Progenitor cell of endocrine pancreas (in vitro differentiated cells): ENCODE measurements at regions not wholly inside any gene's neighbourhood (a gene's known extent, or its start where the extent isn't known, plus 50 kb on each side); places are given as distances from the start of the nearest gene placed in this dataset.

Source experiments
- DNase-seq: peaks from one replicate; pipeline ENCODE4 v3.0.0; 2021; ENCODE audit warnings: low spot score; ENCODE audit not compliant: unreplicated experiment
- H3K27ac Mint-ChIP-seq: 2 replicates; pipeline ENCODE4 v1.8.0; 2021; ENCODE audit warnings: mild to moderate bottlenecking, moderate library complexity, mixed read lengths
- H3K27me3 Mint-ChIP-seq: 2 replicates; pipeline ENCODE4 v1.8.0; 2021; ENCODE audit warnings: mixed read lengths
- H3K36me3 Mint-ChIP-seq: 2 replicates; pipeline ENCODE4 v1.8.0; 2022; ENCODE audit warnings: mixed read lengths; ENCODE audit not compliant: insufficient read depth
- H3K4me1 Mint-ChIP-seq: 2 replicates; pipeline ENCODE4 v1.8.0; 2021; ENCODE audit warnings: low read depth, mixed read lengths
- H3K4me3 Mint-ChIP-seq: 2 replicates; pipeline ENCODE4 v1.8.0; 2021; ENCODE audit warnings: low read depth, mild to moderate bottlenecking, moderate library complexity, mixed read lengths
- H3K9me3 Mint-ChIP-seq: 2 replicates; pipeline ENCODE4 v1.8.0; 2021; ENCODE audit warnings: low read depth, mixed read lengths
- CTCF ChIP-seq: fragments of 200-600 bp; sonication (generic); IDR thresholded peaks from one replicate; pipeline ENCODE4 v1.5.0; 2021; ENCODE audit warnings: antibody characterized with exemption, mild to moderate bottlenecking; ENCODE audit not compliant: unreplicated experiment

DNA sequence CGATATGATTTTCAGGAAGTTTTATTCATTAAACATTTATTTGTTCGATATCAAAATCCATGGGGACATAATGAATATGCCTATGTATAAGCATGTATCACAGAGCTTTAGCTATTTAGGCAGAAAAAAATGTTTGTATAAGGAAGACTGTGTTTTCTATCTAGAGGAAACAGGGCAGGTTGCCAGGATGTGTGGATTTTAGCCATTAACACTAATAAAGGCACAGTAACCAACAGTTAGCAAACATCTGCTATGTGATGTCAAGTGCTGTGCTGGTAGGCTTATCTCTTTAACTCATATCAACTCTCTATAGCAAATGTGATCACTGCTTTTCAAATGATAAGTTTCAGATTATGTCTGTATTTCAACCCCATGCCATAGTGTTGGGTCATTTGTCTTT, 708.9 kb upstream of the HS3ST1 start:
- Mint-ChIP-seq H3K27ac (no peak overlapping the region), H3K4me1 (no peaks in the 10 kb centered on the region), H3K27me3 (no peaks in the 10 kb centered on the region), H3K36me3 (no peaks in the 10 kb centered on the region), H3K4me3 (no peak overlapping the region), H3K9me3 (peaks cover 9% of the 10 kb centered on the region)
- DNase-seq: no peak
- TF ChIP-seq CTCF: no peak

GRCh38 chr4:12126474-12126873, 697.8 kb upstream of the HS3ST1 start:
- no peaks in the 10 kb centered on the region for H3K9me3 Mint-ChIP-seq
- H3K4me3 Mint-ChIP-seq: no peak overlapping the region
- no peak for TF ChIP-seq CTCF
- no peak overlapping the region for H3K27ac Mint-ChIP-seq
- no peak for DNase-seq
- H3K4me1 Mint-ChIP-seq: no peaks in the 10 kb centered on the region
- H3K27me3 Mint-ChIP-seq: no peaks in the 10 kb centered on the region
- H3K36me3 Mint-ChIP-seq: no peaks in the 10 kb centered on the region

- no peak for TF ChIP-seq CTCF
- Mint-ChIP-seq H3K4me3 (no peak overlapping the region), H3K36me3 (no peaks in the 10 kb centered on the region), H3K9me3 (peaks cover 7% of the 10 kb centered on the region), H3K27ac (no peak overlapping the region), H3K4me1 (no peaks in the 10 kb centered on the region), H3K27me3 (no peaks in the 10 kb centered on the region)
- no peak for DNase-seq
Measured at GRCh38 chr4:12124138-12124537, 695.4 kb upstream of the HS3ST1 start.

GRCh38 chr4:12123707-12124106, 695.0 kb upstream of the HS3ST1 start:
- no peak overlapping the region for H3K4me3 Mint-ChIP-seq

DNA sequence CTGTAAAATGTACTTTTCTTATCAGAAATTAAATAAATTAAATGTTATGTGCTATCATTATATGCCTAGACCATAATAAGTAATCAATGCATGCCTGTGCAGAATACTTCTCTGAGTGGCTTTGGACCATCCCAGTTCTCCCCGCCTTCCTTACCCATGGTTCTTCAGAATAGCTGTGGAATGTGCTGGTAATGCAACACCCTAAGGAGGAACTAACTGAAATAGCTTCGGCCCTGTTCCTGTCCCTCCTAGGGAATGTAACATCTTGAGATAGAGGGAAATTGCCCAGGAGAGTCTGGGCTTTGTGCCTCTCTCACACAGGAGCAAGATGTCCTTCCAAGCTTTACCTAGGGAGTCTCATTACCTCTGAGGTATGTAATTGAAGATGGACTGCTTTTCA, 693.6 kb upstream of the HS3ST1 start:
- Mint-ChIP-seq H3K27me3 (no peaks in the 10 kb centered on the region), H3K9me3 (peaks cover 7% of the 10 kb centered on the region), H3K4me1 (no peaks in the 10 kb centered on the region), H3K27ac (no peak overlapping the region), H3K36me3 (no peaks in the 10 kb centered on the region), H3K4me3 (no peak overlapping the region)
- no peak for DNase-seq
- TF ChIP-seq CTCF: no peak

More at GRCh38 chr4:12123707-12124106, 695.0 kb upstream of the HS3ST1 start:
- Mint-ChIP-seq H3K4me1 (no peaks in the 10 kb centered on the region), H3K27ac (no peak overlapping the region), H3K27me3 (no peaks in the 10 kb centered on the region), H3K9me3 (peaks cover 7% of the 10 kb centered on the region), H3K36me3 (no peaks in the 10 kb centered on the region)
- no peak for TF ChIP-seq CTCF
- DNase-seq: no peak
